Stimulated activated CD8-positive, alpha-beta memory T cell treated with anti-CD3 and anti-CD28 coated beads, Interleukin-2, amount 100 ng/mL, for 1 hour (primary cell): ENCODE measurements at regions not wholly inside any gene's neighbourhood (a gene's known extent, or its start where the extent isn't known, plus 50 kb on each side); places are given as distances from the start of the nearest gene placed in this dataset.

ENCODE experiments used
- DNase-seq, 2 donors: peaks; one replicate each; pipeline ENCODE4 v3.0.0-alpha.2; 2020; ENCODE audit warnings: low read depth in 2 of 2

- no peak for DNase-seq
Measured at GRCh38 chr13:89812856-89813255, 1534.6 kb upstream of the MIR17HG start.

GRCh38 chr13:89816404-89816803, 1531.1 kb upstream of the MIR17HG start:
- no peak for DNase-seq

- DNase-seq, result no peak
Measured at GRCh38 chr13:89822467-89822866, 1525.0 kb upstream of the MIR17HG start.

- DNase-seq, result no peak
Measured at GRCh38 chr13:89827552-89827951, 1519.9 kb upstream of the MIR17HG start.

- no peak for DNase-seq
Measured at GRCh38 chr13:89828506-89828905, 1519.0 kb upstream of the MIR17HG start.

- no peak for DNase-seq
Measured at GRCh38 chr13:89831157-89831556, 1516.3 kb upstream of the MIR17HG start.

- DNase-seq, result no peak
Measured at GRCh38 chr13:89832827-89833226, 1514.7 kb upstream of the MIR17HG start.

GRCh38 chr13:89843621-89844020, 1503.9 kb upstream of the MIR17HG start:
- DNase-seq, result no peak

- no peak for DNase-seq
Measured at GRCh38 chr13:89845874-89846273, 1501.6 kb upstream of the MIR17HG start.

GRCh38 chr13:89846926-89847585, 1500.4 kb upstream of the MIR17HG start:
- DNase-seq, result no peak

GRCh38 chr13:89852570-89852969, 1494.9 kb upstream of the MIR17HG start:
- DNase-seq, result no peak

- no peak for DNase-seq
Measured at GRCh38 chr13:89856512-89856911, 1491.0 kb upstream of the MIR17HG start.

GRCh38 chr13:89857502-89857901, 1490.0 kb upstream of the MIR17HG start:
- DNase-seq, result no peak

GRCh38 chr13:89862011-89862690, 1485.3 kb upstream of the MIR17HG start:
- no peak for DNase-seq

- DNase-seq, result no peak
Measured at GRCh38 chr13:89862691-89863036, 1484.8 kb upstream of the MIR17HG start.

- DNase-seq, result no peak
Measured at GRCh38 chr13:89865164-89866064, 1482.1 kb upstream of the MIR17HG start.

- no peak for DNase-seq
Measured at GRCh38 chr13:89869312-89869711, 1478.2 kb upstream of the MIR17HG start.

GRCh38 chr13:89878904-89879303, 1468.6 kb upstream of the MIR17HG start:
- no peak for DNase-seq

- no peak for DNase-seq
Measured at GRCh38 chr13:89880201-89880600, 1467.3 kb upstream of the MIR17HG start.

GRCh38 chr13:89883893-89884448, 1463.5 kb upstream of the MIR17HG start:
- DNase-seq, result no peak

GRCh38 chr13:89890806-89891205, 1456.7 kb upstream of the MIR17HG start:
- DNase-seq, result no peak

GRCh38 chr13:89891416-89891815, 1456.1 kb upstream of the MIR17HG start:
- no peak for DNase-seq
